ENCODE measurements at regions not wholly inside any gene's neighbourhood (a gene's known extent, or its start where the extent isn't known, plus 50 kb on each side); places are given as distances from the start of the nearest gene placed in this dataset.

GRCh38 chr22:22784249-22785039, 103.2 kb upstream of the IGLL5 start:
- Histone ChIP-seq H3K36me3 (no peaks in the 10 kb centered on the region), H3K9me3 (no peaks in the 10 kb centered on the region), H3K27ac (no peak overlapping the region), H3K27me3 (peaks cover 0 to 30% of the 10 kb centered on the region in 2 donors), H3K4me1 (no peaks in the 10 kb centered on the region), H3K4me3 (no peak overlapping the region)
- TF ChIP-seq, protein P1, sequence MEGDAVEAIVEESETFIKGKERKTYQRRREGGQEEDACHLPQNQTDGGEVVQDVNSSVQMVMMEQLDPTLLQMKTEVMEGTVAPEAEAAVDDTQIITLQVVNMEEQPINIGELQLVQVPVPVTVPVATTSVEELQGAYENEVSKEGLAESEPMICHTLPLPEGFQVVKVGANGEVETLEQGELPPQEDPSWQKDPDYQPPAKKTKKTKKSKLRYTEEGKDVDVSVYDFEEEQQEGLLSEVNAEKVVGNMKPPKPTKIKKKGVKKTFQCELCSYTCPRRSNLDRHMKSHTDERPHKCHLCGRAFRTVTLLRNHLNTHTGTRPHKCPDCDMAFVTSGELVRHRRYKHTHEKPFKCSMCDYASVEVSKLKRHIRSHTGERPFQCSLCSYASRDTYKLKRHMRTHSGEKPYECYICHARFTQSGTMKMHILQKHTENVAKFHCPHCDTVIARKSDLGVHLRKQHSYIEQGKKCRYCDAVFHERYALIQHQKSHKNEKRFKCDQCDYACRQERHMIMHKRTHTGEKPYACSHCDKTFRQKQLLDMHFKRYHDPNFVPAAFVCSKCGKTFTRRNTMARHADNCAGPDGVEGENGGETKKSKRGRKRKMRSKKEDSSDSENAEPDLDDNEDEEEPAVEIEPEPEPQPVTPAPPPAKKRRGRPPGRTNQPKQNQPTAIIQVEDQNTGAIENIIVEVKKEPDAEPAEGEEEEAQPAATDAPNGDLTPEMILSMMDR (IDR thresholded peaks at IDR 0.05): no peak
- intact Hi-C loops (cut with DNase I): no loop called here
- no peak for ATAC-seq
- no peak for DNase-seq

- intact Hi-C loops (cut with DNase I): no loop called here
- Histone ChIP-seq H3K4me3 (no peak overlapping the region), H3K27me3 (peaks cover 0 to 30% of the 10 kb centered on the region in 2 donors), H3K27ac (no peak overlapping the region), H3K36me3 (no peaks in the 10 kb centered on the region), H3K9me3 (no peaks in the 10 kb centered on the region), H3K4me1 (no peaks in the 10 kb centered on the region)
- TF ChIP-seq, protein P1 (IDR thresholded peaks at IDR 0.05): no peak
- ATAC-seq (no peak), DNase-seq (no peak)
Observed at GRCh38 chr22:22785316-22786065, 102.1 kb upstream of the IGLL5 start.

DNA sequence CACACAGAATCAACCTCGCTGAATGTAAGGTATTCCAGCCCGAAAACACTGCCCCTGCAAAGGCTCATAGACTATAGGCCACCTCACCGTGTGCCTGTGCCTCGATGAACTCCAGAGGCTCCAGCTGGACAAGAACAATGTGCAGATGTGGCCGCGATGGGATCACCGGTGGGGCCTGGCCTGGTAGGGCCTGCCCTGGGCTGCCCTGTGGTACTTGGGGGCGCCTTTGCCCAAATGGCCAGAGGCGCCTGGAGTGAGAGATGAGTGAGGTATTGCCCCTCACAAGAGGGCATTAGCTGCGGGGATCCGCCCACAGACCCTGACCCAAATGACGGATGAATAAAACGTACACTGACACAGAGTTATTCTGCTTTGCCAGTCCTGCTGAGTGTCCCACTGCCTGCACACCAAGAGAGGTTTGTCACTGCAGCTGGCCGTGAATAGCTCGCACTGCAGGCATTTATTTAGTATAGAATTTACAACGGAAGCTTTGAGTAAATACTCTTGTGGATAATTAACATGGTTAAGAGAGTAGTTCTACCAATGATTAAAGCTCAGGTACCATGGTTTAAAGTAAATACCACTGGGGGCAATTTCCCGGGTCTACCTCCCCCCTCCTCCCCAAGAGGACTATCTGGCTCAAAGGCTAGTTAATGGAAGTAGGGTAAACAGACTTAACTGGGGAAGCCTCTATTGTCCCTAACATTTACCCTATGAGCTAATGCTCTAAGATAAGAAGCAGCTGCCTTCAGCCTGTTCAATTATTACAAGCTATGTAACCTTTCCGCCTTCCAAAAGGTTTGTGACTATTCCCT, 101.1 kb upstream of the IGLL5 start:
- H3K36me3 ChIP-seq: no peaks in the 10 kb centered on the region
- H3K27ac ChIP-seq: no peak overlapping the region
- peaks cover 0 to 30% of the 10 kb centered on the region in 2 donors for H3K27me3 ChIP-seq
- no peak for ATAC-seq
- no peak for DNase-seq
- intact Hi-C loops (cut with DNase I): no loop called here
- H3K4me3 ChIP-seq: no peak overlapping the region
- TF ChIP-seq, protein P1 (IDR thresholded peaks at IDR 0.05): no peak
- no peaks in the 10 kb centered on the region for H3K9me3 ChIP-seq
- no peaks in the 10 kb centered on the region for H3K4me1 ChIP-seq

- no peak overlapping the region for H3K27ac ChIP-seq
- no peaks in the 10 kb centered on the region for H3K4me1 ChIP-seq
- TF ChIP-seq, protein P1 (IDR thresholded peaks at IDR 0.05): no peak
- intact Hi-C loops (cut with DNase I): no loop called here
- no peaks in the 10 kb centered on the region for H3K9me3 ChIP-seq
- no peaks in the 10 kb centered on the region for H3K36me3 ChIP-seq
- no peak for ATAC-seq
- H3K27me3 ChIP-seq: peaks cover 0 to 30% of the 10 kb centered on the region in 2 donors
- no peak overlapping the region for H3K4me3 ChIP-seq
- no peak for DNase-seq
Observed at GRCh38 chr22:22787151-22787550, 100.5 kb upstream of the IGLL5 start.

Data from left lung (tissue), 4 donors.